ENCODE measurements at regions not wholly inside any gene's neighbourhood (a gene's known extent, or its start where the extent isn't known, plus 50 kb on each side); places are given as distances from the start of the nearest gene placed in this dataset.

GRCh38 chr9:29648132-29648531, 2074.9 kb upstream of the C9orf72 start:
- TF ChIP-seq CHD2 (IDR thresholded peaks at IDR 0.05; ENCODE audit: low read depth, low read length) (no peak), ARID3A (IDR thresholded peaks at IDR 0.05; ENCODE audit: borderline replicate concordance, low read depth, low read length) (no peak), CTCF (IDR thresholded peaks at IDR 0.05 in 2 of 3, conservative IDR thresholded peaks at IDR 0.05 in 1 of 3; ENCODE audit: insufficient read depth in 2 of 3, low read depth in 1 of 3, low read length in 3 of 3) (no peak), ATF6 (CRISPR knock-in tag; IDR thresholded peaks at IDR 0.05) (no peak), MTA3 (IDR thresholded peaks at IDR 0.05; ENCODE audit: borderline replicate concordance) (no peak), STAT6 (CRISPR knock-in tag; IDR thresholded peaks at IDR 0.05) (no peak), POLR3A (IDR thresholded peaks at IDR 0.05; ENCODE audit: borderline replicate concordance, extremely low read depth, insufficient read depth, insufficient read length) (no peak)

All from K562 (cell line).